ENCODE measurements at regions not wholly inside any gene's neighbourhood (a gene's known extent, or its start where the extent isn't known, plus 50 kb on each side); places are given as distances from the start of the nearest gene placed in this dataset.

DNA sequence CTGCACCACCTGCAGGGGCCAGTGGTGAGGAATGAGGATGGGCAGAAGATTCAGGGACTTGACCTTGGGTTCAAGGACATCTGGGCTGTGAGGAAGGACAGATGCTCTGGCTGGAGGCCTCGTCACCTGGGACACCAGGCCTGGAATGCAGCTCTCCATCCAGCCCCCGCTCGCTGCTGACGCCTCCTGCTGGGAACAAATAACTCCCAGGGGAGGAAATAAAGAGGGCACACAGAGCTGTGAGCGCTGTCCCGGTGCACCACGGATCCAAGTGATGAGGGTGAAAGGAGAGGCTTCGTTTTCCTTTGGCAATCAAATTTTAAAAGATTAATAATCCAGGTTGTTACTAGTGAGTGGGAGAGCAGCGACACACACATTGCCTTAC is 368.0 kb upstream of the MYT1L start:
- no peaks in the 10 kb centered on the region for H3K23me2 ChIP-seq (ENCODE audit: low read depth, low read length)
- DNase-seq (ENCODE audit: low read depth in 1 of 2, low spot score in 2 of 2) (no peak), FAIRE-seq (no peak)
- peak overlapping the region; percentile 30; the same call in 1 of the 2 replicates for H2BK5ac ChIP-seq (ENCODE audit: low read depth, low read length)
- no peak overlapping the region for H4K5ac ChIP-seq (ENCODE audit: insufficient read length, low read depth, low read length)
- H3K4me1 ChIP-seq (replicated peaks in 1 of 4; ENCODE audit: control insufficient read depth in 3 of 4, insufficient read depth in 4 of 4, low read length in 3 of 4): peaks cover 0 to 13% (median 6%) of the 10 kb centered on the region in 4 experiments; a peak in 4 of 7 replicates
- peak overlapping the region; percentile 81 for H3K18ac ChIP-seq (ENCODE audit: extremely low read depth, low read length)
- no peak overlapping the region for H2BK20ac ChIP-seq (ENCODE audit: low read length)
- no peak overlapping the region for H4K8ac ChIP-seq (ENCODE audit: extremely low read depth, insufficient read depth, low read length)
- H2AK5ac ChIP-seq (ENCODE audit: low read depth, low read length): no peak overlapping the region
- H2AFZ ChIP-seq (ENCODE audit: low read length): no peak overlapping the region
- TF ChIP-seq FOSL1 (IDR thresholded peaks at IDR 0.05; ENCODE audit: insufficient read depth, low read depth, low read length) (no peak), HDAC6 (IDR thresholded peaks at IDR 0.05; ENCODE audit: low read depth, low read length) (no peak), HDAC2 (IDR thresholded peaks at IDR 0.05; ENCODE audit: borderline replicate concordance in 1 of 2, low read depth in 2 of 2, low read length in 2 of 2) (no peak), TEAD4 (IDR thresholded peaks at IDR 0.05; ENCODE audit: low read depth, low read length) (peak; percentile 90), TBP (IDR thresholded peaks at IDR 0.05; ENCODE audit: low read depth, low read length) (no peak)
- no peak overlapping the region for H3K14ac ChIP-seq (ENCODE audit: insufficient read length)
- H4K20me1 ChIP-seq (replicated peaks in 1 of 2; ENCODE audit: control insufficient read depth in 1 of 2, insufficient read depth in 2 of 2, low read length in 2 of 2): no peaks in the 10 kb centered on the region
- no peak overlapping the region for H3K27ac ChIP-seq (ENCODE audit: low read depth, low read length)
- H3K56ac ChIP-seq (replicated peaks; ENCODE audit: insufficient read length, low read depth, low read length): no peak overlapping the region
- H4K91ac ChIP-seq (replicated peaks; ENCODE audit: insufficient read length, low read length): no peak overlapping the region
- no peak overlapping the region for H3K4me3 ChIP-seq (ENCODE audit: extremely low read depth in 1 of 4, insufficient read depth in 2 of 4, low read depth in 3 of 4, low read length in 4 of 4)
- peak overlapping the region; percentile 20; the same call in 1 of the 2 replicates for H2BK15ac ChIP-seq (ENCODE audit: low read length)
- no peaks in the 10 kb centered on the region for H3K27me3 ChIP-seq (replicated peaks in 1 of 4; ENCODE audit: control insufficient read depth in 3 of 4, extremely low read depth in 1 of 4, insufficient read depth in 3 of 4, low read length in 3 of 4)
- no peak overlapping the region for H3K4ac ChIP-seq (replicated peaks; ENCODE audit: insufficient read length, low read depth, low read length)
- H3K79me1 ChIP-seq (ENCODE audit: low read depth, low read length): no peaks in the 10 kb centered on the region
- no peak overlapping the region; a peak in 1 of 4 replicates for H3K4me2 ChIP-seq (ENCODE audit: insufficient read depth in 1 of 2, low read depth in 2 of 2, low read length in 2 of 2)
- no peak overlapping the region for H3K23ac ChIP-seq (ENCODE audit: insufficient read length)
- CTCF ChIA-PET (ENCODE audit: partially characterized antibody): interaction anchor here (0.6 to 2.2 kb wide), 21 partner anchors 8 to 589 kb away, joined by 3 to 12 read pairs (median 4); no protein-coding TSS in a partner anchor
- H3K9ac ChIP-seq (replicated peaks in 1 of 4; ENCODE audit: extremely low read depth in 1 of 4, low read depth in 3 of 4, low read length in 3 of 4): no peak overlapping the region
- WGBS, 2 experiments (ENCODE audit: extremely low coverage in 1 of 2, insufficient coverage in 1 of 2, insufficient read length in 1 of 2, insufficient replicate concordance in 2 of 2, low coverage in 1 of 2, low lambda C conversion rate in 2 of 2, missing lambda C conversion rate in 1 of 2): 38% methylated on average over 9 of the region's 9 CpGs; no CpG with 5 or more reads in 1 of the 2 experiments
- no peak overlapping the region for H2BK120ac ChIP-seq (replicated peaks; ENCODE audit: low read depth, low read length)
- 0 out of 2 replicates have a peak overlapping the region, but pooled peaks have one; percentile 75 for H2BK12ac ChIP-seq (ENCODE audit: low read depth, low read length)
- no peaks in the 10 kb centered on the region for H3K9me3 ChIP-seq (ENCODE audit: insufficient read depth in 2 of 2, low read depth in 1 of 2, low read length in 1 of 2)
- H3K36me3 ChIP-seq (ENCODE audit: control insufficient read depth in 2 of 4, insufficient read depth in 4 of 4, low read length in 3 of 4): no peaks in the 10 kb centered on the region
- no peaks in the 10 kb centered on the region for H3K79me2 ChIP-seq (ENCODE audit: control insufficient read depth in 1 of 2, insufficient read depth in 2 of 2, low read length in 2 of 2)
- POLR2A ChIA-PET (ENCODE audit: partially characterized antibody): no interaction called here

All from H1 (cell line).